Colonic mucosa (tissue), 4 donors: ENCODE measurements at regions not wholly inside any gene's neighbourhood (a gene's known extent, or its start where the extent isn't known, plus 50 kb on each side); places are given as distances from the start of the nearest gene placed in this dataset.

Experiments used
- DNase-seq: peaks from one replicate; pipeline ENCODE4 v3.0.0-alpha.2; 2020
- H3K27ac ChIP-seq: fragments of 200-600 bp; one replicate; pipeline ENCODE4 v1.8.0; 2021
- H3K27me3 ChIP-seq: fragments of 200-600 bp; one replicate; pipeline ENCODE4 v1.8.0; 2021
- H3K36me3 ChIP-seq: fragments of 200-600 bp; one replicate; pipeline ENCODE4 v1.8.0; 2021
- H3K4me1 ChIP-seq: fragments of 200-600 bp; one replicate; pipeline ENCODE4 v1.8.0; 2021; ENCODE audit warnings: mild to moderate bottlenecking
- H3K4me3 ChIP-seq: fragments of 200-600 bp; one replicate; pipeline ENCODE4 v1.8.0; 2021
- H3K9ac ChIP-seq, 2 donors: one replicate each; pipeline ENCODE4 v1.7.0; 2013; ENCODE audit warnings: control low read depth in 2 of 2, low read depth in 2 of 2, low read length in 2 of 2
- H3K9me3 ChIP-seq: fragments of 200-600 bp; one replicate; pipeline ENCODE4 v1.8.0; 2021
- intact Hi-C: fragments of 100-400 bp; cut with DNase I; formaldehyde crosslinking; loops from one replicate; pipeline ENCODE4 v1.14.1; 2022
- TF ChIP-seq, protein P1 (sequence below): fragments of 200-600 bp; IDR thresholded peaks from one replicate; pipeline ENCODE4 v1.8.0; 2022; ENCODE audit warnings: antibody characterized with exemption, mild to moderate bottlenecking
- donor health status: healthy.
- donor health status: DM: no; HTN: no; CAD: no.
- donor health status: DM: no; HTN: no; CAD: no.

DNA sequence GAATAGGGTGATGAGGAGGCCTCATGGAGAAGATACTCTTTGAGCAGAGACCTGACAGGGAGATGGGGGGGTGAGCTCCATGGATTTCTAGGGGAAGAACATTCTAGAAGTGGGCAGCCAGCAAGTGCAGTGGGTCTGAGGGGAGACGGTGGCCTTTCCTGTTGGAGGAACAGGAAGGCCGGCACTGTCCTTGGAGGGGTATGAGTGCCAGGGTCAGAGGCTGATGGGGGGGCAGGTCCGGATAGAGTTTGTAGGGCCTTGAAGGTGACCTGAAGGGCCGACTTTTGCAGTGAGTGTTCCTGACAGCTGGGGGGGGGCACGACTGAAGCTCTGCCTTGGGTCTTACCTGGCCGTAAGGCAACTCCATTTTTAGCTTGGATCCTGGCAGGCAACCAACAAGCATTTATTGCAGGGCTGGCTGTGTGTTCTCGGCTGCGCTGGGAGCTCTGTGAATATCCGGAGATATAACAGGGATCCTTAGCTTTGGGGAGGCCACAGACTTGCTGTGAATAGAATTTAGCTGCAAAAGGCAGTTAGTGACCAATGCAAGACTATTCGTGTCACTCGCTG, 130.6 kb downstream of the MRPS6 start:
- H3K4me1 ChIP-seq, result no peaks in the 10 kb centered on the region
- H3K9ac ChIP-seq, result no peak overlapping the region

DNA sequence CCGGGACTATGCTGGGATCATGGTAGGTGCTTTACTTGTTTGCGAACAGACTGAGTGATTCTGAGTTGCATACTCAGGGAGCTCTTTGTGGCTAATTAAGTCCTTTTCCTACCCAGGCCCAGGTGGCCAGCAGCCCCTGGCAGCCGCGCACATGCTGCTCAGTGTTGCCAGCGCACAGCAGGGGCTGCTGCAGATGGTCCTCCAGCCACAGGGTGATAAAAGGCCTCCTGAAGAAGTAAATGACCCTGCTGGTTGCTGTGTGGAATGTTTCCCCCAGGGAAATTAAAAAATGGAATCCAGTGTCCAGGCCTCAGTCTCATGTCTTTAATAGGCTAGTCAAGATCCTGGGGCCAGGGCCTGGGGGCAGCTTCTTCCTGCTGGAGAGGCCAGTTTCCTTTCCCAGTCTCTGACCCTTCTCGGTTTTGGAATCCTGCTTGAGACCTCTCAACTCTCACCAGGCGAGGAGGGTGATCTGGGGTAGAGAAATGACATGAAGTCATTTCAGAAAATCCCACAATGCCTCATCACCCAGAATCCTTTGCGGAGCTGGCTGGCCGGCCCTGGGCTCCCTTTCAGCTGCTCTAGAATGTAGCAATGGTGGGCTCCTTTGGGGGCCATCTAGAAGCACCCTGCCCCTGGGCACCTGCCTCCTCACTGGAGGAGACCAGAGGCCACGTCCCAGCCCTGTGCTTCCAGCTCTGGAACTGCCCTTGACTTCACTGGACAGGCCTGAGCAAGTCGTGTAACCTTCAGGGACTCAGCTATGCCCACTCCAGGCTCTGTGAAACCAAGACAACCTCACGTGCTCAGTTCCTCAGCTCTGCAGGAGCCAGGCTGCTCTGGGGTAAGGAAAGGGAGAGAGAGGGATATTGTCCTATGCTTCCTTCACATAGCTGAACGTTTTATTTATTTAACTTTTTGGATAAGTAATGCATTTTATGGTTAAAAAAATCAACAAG, 131.4 kb downstream of the MRPS6 start:
- intact Hi-C loops, result loop anchor here (5.0 kb wide), 1 partner anchor 282 kb away; no protein-coding TSS in a partner anchor

More for the DNA sequence above, 130.6 kb downstream of the MRPS6 start:
- DNase-seq, result peak; percentile 41
- no peaks in the 10 kb centered on the region for H3K9me3 ChIP-seq
- no peak overlapping the region for H3K4me3 ChIP-seq
- H3K27me3 ChIP-seq, result no peaks in the 10 kb centered on the region
- no peaks in the 10 kb centered on the region for H3K36me3 ChIP-seq
- no peak overlapping the region for H3K27ac ChIP-seq
- intact Hi-C loops, result loop anchor here (5.0 kb wide), 1 partner anchor 282 kb away; no protein-coding TSS in a partner anchor
- TF ChIP-seq, protein P1, sequence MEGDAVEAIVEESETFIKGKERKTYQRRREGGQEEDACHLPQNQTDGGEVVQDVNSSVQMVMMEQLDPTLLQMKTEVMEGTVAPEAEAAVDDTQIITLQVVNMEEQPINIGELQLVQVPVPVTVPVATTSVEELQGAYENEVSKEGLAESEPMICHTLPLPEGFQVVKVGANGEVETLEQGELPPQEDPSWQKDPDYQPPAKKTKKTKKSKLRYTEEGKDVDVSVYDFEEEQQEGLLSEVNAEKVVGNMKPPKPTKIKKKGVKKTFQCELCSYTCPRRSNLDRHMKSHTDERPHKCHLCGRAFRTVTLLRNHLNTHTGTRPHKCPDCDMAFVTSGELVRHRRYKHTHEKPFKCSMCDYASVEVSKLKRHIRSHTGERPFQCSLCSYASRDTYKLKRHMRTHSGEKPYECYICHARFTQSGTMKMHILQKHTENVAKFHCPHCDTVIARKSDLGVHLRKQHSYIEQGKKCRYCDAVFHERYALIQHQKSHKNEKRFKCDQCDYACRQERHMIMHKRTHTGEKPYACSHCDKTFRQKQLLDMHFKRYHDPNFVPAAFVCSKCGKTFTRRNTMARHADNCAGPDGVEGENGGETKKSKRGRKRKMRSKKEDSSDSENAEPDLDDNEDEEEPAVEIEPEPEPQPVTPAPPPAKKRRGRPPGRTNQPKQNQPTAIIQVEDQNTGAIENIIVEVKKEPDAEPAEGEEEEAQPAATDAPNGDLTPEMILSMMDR, result no peak

GRCh38 chr21:34205811-34206571, 132.6 kb downstream of the MRPS6 start:
- H3K9ac ChIP-seq, result no peak overlapping the region
- H3K27ac ChIP-seq, result no peak overlapping the region

More for the DNA sequence above, 131.4 kb downstream of the MRPS6 start:
- Histone ChIP-seq H3K9ac (no peak overlapping the region), H3K9me3 (no peaks in the 10 kb centered on the region), H3K4me1 (no peaks in the 10 kb centered on the region), H3K27me3 (no peaks in the 10 kb centered on the region), H3K27ac (no peak overlapping the region), H3K36me3 (no peaks in the 10 kb centered on the region), H3K4me3 (no peak overlapping the region)
- TF ChIP-seq, protein P1, result no peak
- DNase-seq, result no peak

DNA sequence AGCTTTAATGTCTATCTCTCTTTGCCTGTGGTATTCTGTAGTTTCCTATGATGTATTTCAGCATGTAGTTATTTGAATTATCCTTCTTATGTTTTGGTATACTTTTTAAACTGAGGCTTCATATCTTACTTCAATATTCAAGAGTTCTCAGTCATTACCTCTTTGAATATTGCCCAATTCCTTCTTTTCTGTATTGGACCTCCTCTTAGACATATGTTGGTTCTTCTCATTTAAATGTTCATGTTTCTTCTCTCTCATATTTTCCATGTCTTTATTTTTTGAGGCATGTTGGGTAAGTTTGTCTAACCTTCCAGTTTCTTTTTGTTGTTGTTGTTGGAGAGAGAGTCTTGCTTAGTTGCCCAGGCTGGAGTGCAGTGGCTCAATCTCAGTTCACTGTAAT, 140.6 kb downstream of the MRPS6 start:
- H3K36me3 ChIP-seq, result no peaks in the 10 kb centered on the region
- intact Hi-C loops, result no loop called here
- H3K4me3 ChIP-seq, result no peak overlapping the region
- TF ChIP-seq, protein P1, result no peak
- H3K9ac ChIP-seq, result no peak overlapping the region
- no peaks in the 10 kb centered on the region for H3K9me3 ChIP-seq
- H3K4me1 ChIP-seq, result no peaks in the 10 kb centered on the region
- no peak for DNase-seq
- H3K27ac ChIP-seq, result no peak overlapping the region
- H3K27me3 ChIP-seq, result no peaks in the 10 kb centered on the region

More at GRCh38 chr21:34205811-34206571, 132.6 kb downstream of the MRPS6 start:
- no peak for DNase-seq
- H3K4me3 ChIP-seq, result no peak overlapping the region
- no peaks in the 10 kb centered on the region for H3K27me3 ChIP-seq
- TF ChIP-seq, protein P1, result no peak
- intact Hi-C loops, result no loop called here
- H3K36me3 ChIP-seq, result no peaks in the 10 kb centered on the region
- no peaks in the 10 kb centered on the region for H3K9me3 ChIP-seq
- no peaks in the 10 kb centered on the region for H3K4me1 ChIP-seq

DNA sequence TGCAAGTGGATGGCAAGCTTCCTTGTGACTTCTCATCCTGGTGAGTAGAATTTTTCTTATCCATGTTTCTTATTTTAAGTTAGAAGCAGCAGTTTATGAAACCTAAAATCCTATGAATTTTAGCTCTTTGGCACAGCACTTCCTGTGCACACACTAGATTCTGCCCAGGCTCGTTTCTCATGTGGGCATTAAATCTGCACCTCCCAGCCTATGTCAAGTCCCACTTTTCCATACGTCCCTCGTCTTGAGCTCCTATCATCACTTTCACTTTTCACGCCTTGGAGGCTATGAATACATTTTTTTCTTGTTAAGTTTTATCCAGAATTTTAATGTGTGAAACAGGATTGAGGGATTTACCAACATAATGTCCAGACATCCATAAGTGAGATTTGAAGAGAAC, 142.1 kb downstream of the MRPS6 start:
- Histone ChIP-seq H3K4me3 (no peak overlapping the region), H3K9ac (no peak overlapping the region), H3K36me3 (no peaks in the 10 kb centered on the region), H3K9me3 (no peaks in the 10 kb centered on the region), H3K27ac (no peak overlapping the region), H3K27me3 (no peaks in the 10 kb centered on the region), H3K4me1 (no peaks in the 10 kb centered on the region)
- intact Hi-C loops, result no loop called here
- DNase-seq, result no peak
- TF ChIP-seq, protein P1, result no peak
